ENCODE measurements at regions not wholly inside any gene's neighbourhood (a gene's known extent, or its start where the extent isn't known, plus 50 kb on each side); places are given as distances from the start of the nearest gene placed in this dataset.

GRCh38 chr22:48511211-48511610, 1316.5 kb downstream of the BRD1 start:
- TF ChIP-seq, protein P1, sequence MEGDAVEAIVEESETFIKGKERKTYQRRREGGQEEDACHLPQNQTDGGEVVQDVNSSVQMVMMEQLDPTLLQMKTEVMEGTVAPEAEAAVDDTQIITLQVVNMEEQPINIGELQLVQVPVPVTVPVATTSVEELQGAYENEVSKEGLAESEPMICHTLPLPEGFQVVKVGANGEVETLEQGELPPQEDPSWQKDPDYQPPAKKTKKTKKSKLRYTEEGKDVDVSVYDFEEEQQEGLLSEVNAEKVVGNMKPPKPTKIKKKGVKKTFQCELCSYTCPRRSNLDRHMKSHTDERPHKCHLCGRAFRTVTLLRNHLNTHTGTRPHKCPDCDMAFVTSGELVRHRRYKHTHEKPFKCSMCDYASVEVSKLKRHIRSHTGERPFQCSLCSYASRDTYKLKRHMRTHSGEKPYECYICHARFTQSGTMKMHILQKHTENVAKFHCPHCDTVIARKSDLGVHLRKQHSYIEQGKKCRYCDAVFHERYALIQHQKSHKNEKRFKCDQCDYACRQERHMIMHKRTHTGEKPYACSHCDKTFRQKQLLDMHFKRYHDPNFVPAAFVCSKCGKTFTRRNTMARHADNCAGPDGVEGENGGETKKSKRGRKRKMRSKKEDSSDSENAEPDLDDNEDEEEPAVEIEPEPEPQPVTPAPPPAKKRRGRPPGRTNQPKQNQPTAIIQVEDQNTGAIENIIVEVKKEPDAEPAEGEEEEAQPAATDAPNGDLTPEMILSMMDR (conservative IDR thresholded peaks at IDR 0.05; ENCODE audit: low read depth, low read length) = no peak
- TF ChIP-seq RAD21 (IDR thresholded peaks at IDR 0.05; ENCODE audit: low read length) = no peak
- no peak for TF ChIP-seq POLR2A (IDR thresholded peaks at IDR 0.05; ENCODE audit: low read depth, low read length)
- TF ChIP-seq, protein P2, sequence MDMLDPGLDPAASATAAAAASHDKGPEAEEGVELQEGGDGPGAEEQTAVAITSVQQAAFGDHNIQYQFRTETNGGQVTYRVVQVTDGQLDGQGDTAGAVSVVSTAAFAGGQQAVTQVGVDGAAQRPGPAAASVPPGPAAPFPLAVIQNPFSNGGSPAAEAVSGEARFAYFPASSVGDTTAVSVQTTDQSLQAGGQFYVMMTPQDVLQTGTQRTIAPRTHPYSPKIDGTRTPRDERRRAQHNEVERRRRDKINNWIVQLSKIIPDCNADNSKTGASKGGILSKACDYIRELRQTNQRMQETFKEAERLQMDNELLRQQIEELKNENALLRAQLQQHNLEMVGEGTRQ (IDR thresholded peaks at IDR 0.05; ENCODE audit: low read depth, low read length) = no peak

Data from IMR-90 (cell line).